Activated CD8-positive, alpha-beta T cell treated with anti-CD3 and anti-CD28 coated beads for 36 hours (primary cell): ENCODE measurements at regions not wholly inside any gene's neighbourhood (a gene's known extent, or its start where the extent isn't known, plus 50 kb on each side); places are given as distances from the start of the nearest gene placed in this dataset.

Experiments used
- ATAC-seq: fragments of 200-7000 bp; cut with Tn5 transposase; one replicate; pipeline ENCODE4 v1.10.0; 2021; ENCODE audit warnings: mild to moderate bottlenecking, moderate library complexity
- CTCF ChIA-PET: fragments of 350-600 bp; sonication (Branson Sonifier 250); formaldehyde crosslinking; loops from one replicate; lab custom pipeline; 2021; ENCODE audit warnings: antibody characterized with exemption; lab: Charles Lee
- POLR2A ChIA-PET: fragments of 350-600 bp; sonication (Branson Sonifier 250); formaldehyde crosslinking; loops from one replicate; lab custom pipeline; 2021; ENCODE audit warnings: antibody characterized with exemption; lab: Charles Lee
- DNase-seq: peaks from one replicate; pipeline ENCODE4 v3.0.0-alpha.2; 2020
- H3K27ac Mint-ChIP-seq: one replicate; pipeline ENCODE4 v1.8.0; 2021; ENCODE audit warnings: mild to moderate bottlenecking, mixed read lengths
- H3K27me3 Mint-ChIP-seq: one replicate; pipeline ENCODE4 v1.8.0; 2021; ENCODE audit warnings: mixed read lengths
- H3K36me3 Mint-ChIP-seq: one replicate; pipeline ENCODE4 v1.8.0; 2021; ENCODE audit warnings: low read depth, mixed read lengths
- H3K4me1 Mint-ChIP-seq: one replicate; pipeline ENCODE4 v1.8.0; 2021; ENCODE audit warnings: low read depth, mixed read lengths
- H3K4me3 Mint-ChIP-seq: one replicate; pipeline ENCODE4 v1.8.0; 2021; ENCODE audit warnings: mild to moderate bottlenecking, moderate library complexity, mixed read lengths
- H3K9me3 Mint-ChIP-seq: one replicate; pipeline ENCODE4 v1.8.0; 2021; ENCODE audit warnings: mixed read lengths
- CTCF ChIP-seq: fragments of 200-600 bp; IDR thresholded peaks from one replicate; pipeline ENCODE4 v1.8.0; 2022; ENCODE audit warnings: antibody characterized with exemption, mild to moderate bottlenecking
- intact Hi-C: fragments of 100-400 bp; cut with micrococcal nuclease; formaldehyde crosslinking; loops from one replicate; pipeline ENCODE4 v1.10.0; 2022

DNA sequence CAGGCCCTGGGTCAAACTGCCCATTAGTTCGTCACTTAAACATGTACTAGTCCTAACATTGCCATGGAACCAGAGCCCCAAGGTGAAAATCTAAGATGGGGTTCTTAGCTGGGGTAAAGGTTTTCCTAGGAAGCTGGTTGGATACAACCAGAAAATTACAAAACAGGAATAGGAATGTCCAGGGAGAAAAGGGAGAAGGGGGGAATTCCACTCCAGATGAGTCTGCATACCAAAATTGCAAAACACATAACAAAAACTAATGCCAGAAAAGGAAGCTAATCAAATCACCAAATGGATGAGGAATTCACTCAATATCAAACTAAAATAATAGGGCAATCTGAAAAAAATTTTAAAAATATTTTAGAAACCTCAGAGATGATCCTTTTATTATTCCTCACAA is 396.2 kb downstream of the EFNA5 start:
- CTCF ChIA-PET: no interaction called here
- POLR2A ChIA-PET: no interaction called here
- intact Hi-C loops: no loop called here
- Mint-ChIP-seq H3K4me1 (no peaks in the 10 kb centered on the region), H3K27ac (no peak overlapping the region), H3K36me3 (no peaks in the 10 kb centered on the region), H3K4me3 (no peak overlapping the region), H3K9me3 (no peaks in the 10 kb centered on the region), H3K27me3 (no peaks in the 10 kb centered on the region)
- DNase-seq (no peak), ATAC-seq (no peak)
- no peak for TF ChIP-seq CTCF

DNA sequence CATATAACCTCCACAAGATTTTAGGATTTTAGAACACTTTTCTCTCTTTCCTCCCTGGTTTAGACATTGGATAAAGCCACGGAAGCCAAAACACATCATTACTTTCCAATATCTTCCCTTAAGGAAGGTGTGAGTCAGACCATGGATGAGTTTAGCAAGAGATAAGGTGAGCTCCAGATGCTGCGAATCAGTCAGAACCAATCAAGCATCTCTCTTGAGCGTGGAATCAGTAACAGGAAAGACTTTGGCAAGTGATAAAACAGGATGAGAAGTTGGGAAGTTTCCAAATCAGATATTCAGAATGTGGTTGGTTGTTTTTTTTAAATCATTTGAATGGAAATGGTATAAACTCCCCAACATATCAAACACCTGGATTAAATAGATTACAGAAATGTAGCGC is 397.8 kb downstream of the EFNA5 start:
- POLR2A ChIA-PET: no interaction called here

GRCh38 chr5:107272509-107272908 is 398.2 kb downstream of the EFNA5 start:
- ChIA-PET CTCF (no interaction called here), POLR2A (no interaction called here)
- no peak for DNase-seq
- H3K27me3 Mint-ChIP-seq: no peaks in the 10 kb centered on the region
- intact Hi-C loops: no loop called here
- H3K4me3 Mint-ChIP-seq: no peak overlapping the region
- no peaks in the 10 kb centered on the region for H3K36me3 Mint-ChIP-seq
- no peaks in the 10 kb centered on the region for H3K4me1 Mint-ChIP-seq
- no peak for ATAC-seq
- TF ChIP-seq CTCF: no peak
- H3K9me3 Mint-ChIP-seq: no peaks in the 10 kb centered on the region
- no peak overlapping the region for H3K27ac Mint-ChIP-seq

More for the DNA sequence above, 397.8 kb downstream of the EFNA5 start:
- ATAC-seq: no peak
- Mint-ChIP-seq H3K4me3 (no peak overlapping the region), H3K27me3 (no peaks in the 10 kb centered on the region), H3K9me3 (no peaks in the 10 kb centered on the region), H3K4me1 (no peaks in the 10 kb centered on the region), H3K36me3 (no peaks in the 10 kb centered on the region), H3K27ac (no peak overlapping the region)
- CTCF ChIA-PET: no interaction called here
- intact Hi-C loops: no loop called here
- TF ChIP-seq CTCF: no peak
- no peak for DNase-seq

DNA sequence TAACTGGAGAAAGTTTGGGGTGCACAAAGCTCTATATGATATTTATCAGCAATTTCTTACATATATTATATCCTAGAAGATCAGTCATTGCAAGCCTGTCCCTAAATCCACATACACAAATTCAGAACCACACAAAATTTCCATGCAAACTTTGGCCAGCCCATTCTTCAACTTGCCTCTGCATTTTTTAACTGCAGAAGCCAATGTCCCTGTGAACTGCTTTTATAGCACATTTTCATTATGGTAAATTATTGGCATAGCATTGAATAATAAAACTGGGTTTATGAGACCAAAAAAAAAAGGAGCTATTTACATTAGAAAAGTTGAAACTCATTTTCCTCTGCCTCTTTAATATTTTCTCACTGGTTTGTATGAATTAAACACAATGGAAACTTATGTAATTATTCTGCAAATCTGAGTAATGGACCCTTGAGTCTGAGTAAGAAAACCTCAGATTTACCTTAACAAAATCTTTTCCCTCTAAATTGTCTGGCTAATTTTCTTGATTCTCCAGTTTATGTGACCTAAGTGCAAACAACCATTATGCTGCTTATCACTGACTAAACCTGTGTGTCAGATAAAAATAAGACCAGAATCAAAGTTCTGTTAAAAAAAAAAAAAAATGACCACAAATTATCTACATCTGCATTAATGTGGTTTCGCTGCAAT is 398.9 kb downstream of the EFNA5 start:
- TF ChIP-seq CTCF: no peak
- intact Hi-C loops: no loop called here
- Mint-ChIP-seq H3K4me1 (no peaks in the 10 kb centered on the region), H3K36me3 (no peaks in the 10 kb centered on the region), H3K4me3 (no peak overlapping the region), H3K27me3 (no peaks in the 10 kb centered on the region), H3K27ac (no peak overlapping the region), H3K9me3 (no peaks in the 10 kb centered on the region)
- POLR2A ChIA-PET: no interaction called here
- no peak for DNase-seq
- no peak for ATAC-seq
- CTCF ChIA-PET: no interaction called here

GRCh38 chr5:107270561-107270960 is 400.2 kb downstream of the EFNA5 start:
- ChIA-PET POLR2A (no interaction called here), CTCF (no interaction called here)
- Mint-ChIP-seq H3K27me3 (no peaks in the 10 kb centered on the region), H3K27ac (no peak overlapping the region), H3K4me1 (no peaks in the 10 kb centered on the region), H3K4me3 (no peak overlapping the region), H3K9me3 (no peaks in the 10 kb centered on the region), H3K36me3 (no peaks in the 10 kb centered on the region)
- ATAC-seq (no peak), DNase-seq (no peak)
- no peak for TF ChIP-seq CTCF
- intact Hi-C loops: no loop called here
